SK-N-MC (cell line): ENCODE measurements at regions not wholly inside any gene's neighbourhood (a gene's known extent, or its start where the extent isn't known, plus 50 kb on each side); places are given as distances from the start of the nearest gene placed in this dataset.

Experiments
- EZH2 ChIP-seq: fragments of 200-600 bp; sonication (generic); IDR thresholded peaks from one replicate; pipeline ENCODE4 v1.6.1; 2017; ENCODE audit warnings: antibody characterized with exemption
- FOXP2 ChIP-seq: optimal IDR thresholded peaks from 2 replicates; pipeline ENCODE3; 2011; ENCODE audit warnings: mild to moderate bottlenecking, moderate library complexity; ENCODE audit not compliant: insufficient read depth; ENCODE audit errors: extremely low read length, control extremely low read depth
- POLR2AphosphoS5 ChIP-seq: IDR thresholded peaks from 2 replicates; pipeline ENCODE4 v1.6.1; 2012; ENCODE audit warnings: mild to moderate bottlenecking, low read depth, low read length, borderline replicate concordance

DNA sequence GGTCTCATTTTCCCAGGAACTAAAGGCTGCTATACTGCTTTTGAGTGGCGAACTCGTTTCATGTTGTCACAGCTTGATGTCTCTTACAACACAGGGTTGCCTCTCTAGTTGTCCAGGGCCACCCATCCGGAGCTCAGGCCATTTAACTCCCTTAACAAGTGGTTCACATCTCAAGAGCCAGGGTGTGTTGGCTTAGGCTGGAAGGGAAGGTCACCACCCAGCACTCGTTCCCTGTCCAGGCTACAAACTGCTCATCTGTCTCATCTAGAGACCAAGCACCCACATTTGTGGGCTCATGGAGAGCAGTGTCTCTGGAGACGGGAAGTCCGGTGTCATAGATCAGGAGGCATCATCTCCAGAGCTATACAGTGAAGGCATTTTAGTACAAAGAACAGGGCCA is 106.8 kb upstream of the EXOC2 start:
- TF ChIP-seq POLR2AphosphoS5 (no peak), EZH2 (no peak), FOXP2 (no peak)
